ENCODE measurements at regions not wholly inside any gene's neighbourhood (a gene's known extent, or its start where the extent isn't known, plus 50 kb on each side); places are given as distances from the start of the nearest gene placed in this dataset.

DNA sequence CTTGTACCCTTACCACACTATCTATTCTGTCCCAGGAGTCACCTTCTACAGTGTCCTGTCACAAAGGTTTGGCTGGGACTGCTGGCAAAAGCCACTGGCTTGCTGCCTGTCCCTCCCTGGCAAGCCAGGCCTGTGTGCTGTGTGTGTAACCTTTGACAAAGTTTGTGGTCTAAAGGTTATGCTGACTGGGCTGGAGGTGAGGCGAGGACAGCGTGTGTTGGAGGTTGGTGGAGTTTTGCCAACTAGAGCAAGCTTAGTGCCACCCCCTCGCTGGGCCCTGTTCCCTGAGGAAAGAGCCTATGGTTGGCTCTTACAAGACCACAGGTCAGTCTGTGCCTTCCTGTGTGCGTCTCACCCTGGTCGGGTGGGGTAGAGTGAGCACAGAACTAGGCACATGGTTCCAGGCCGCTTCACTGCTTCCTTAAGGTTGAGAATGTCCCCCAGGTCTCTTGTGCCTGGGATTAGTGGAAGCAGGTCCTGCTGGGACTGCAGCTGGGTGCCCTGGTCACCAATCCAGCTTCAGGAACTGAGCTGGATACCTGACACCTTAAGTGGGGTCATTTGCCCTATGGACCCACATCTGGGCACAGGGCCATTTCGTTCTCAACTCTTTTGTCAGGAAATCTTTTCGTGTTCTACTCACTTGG, 152.2 kb downstream of the GADD45G start:
- H3K9me3 ChIP-seq (ENCODE audit: control insufficient read depth in 4 of 4, insufficient read depth in 3 of 4, low read length in 3 of 4), result no peaks in the 10 kb centered on the region
- H3K4me3 ChIP-seq, result no peak overlapping the region
- H3K4me1 ChIP-seq (ENCODE audit: control insufficient read depth in 5 of 5, insufficient read depth in 5 of 5, low read length in 5 of 5), result peaks cover 0 to 14% (median 2%) of the 10 kb centered on the region in 5 donors
- TF ChIP-seq, protein P1, sequence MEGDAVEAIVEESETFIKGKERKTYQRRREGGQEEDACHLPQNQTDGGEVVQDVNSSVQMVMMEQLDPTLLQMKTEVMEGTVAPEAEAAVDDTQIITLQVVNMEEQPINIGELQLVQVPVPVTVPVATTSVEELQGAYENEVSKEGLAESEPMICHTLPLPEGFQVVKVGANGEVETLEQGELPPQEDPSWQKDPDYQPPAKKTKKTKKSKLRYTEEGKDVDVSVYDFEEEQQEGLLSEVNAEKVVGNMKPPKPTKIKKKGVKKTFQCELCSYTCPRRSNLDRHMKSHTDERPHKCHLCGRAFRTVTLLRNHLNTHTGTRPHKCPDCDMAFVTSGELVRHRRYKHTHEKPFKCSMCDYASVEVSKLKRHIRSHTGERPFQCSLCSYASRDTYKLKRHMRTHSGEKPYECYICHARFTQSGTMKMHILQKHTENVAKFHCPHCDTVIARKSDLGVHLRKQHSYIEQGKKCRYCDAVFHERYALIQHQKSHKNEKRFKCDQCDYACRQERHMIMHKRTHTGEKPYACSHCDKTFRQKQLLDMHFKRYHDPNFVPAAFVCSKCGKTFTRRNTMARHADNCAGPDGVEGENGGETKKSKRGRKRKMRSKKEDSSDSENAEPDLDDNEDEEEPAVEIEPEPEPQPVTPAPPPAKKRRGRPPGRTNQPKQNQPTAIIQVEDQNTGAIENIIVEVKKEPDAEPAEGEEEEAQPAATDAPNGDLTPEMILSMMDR (IDR thresholded peaks at IDR 0.05; ENCODE audit: control extremely low read depth, extremely low read depth), result no peak
- DNase-seq, result no peak
- 81 to 83% methylated on average over 8 of the region's 8 CpGs for WGBS, 2 donors
- H3K36me3 ChIP-seq (ENCODE audit: control insufficient read depth in 4 of 4, insufficient read depth in 4 of 4, low read length in 4 of 4), result no peaks in the 10 kb centered on the region
- no peak for ATAC-seq (ENCODE audit: insufficient read depth, low FRiP score)
- peak overlapping the region in 1 of 2 donors; percentile 13 for H3K27ac ChIP-seq (ENCODE audit: low read depth in 1 of 2, low read length in 1 of 2)
- no peak overlapping the region for H3K9ac ChIP-seq (ENCODE audit: insufficient read depth in 1 of 2, low read length in 2 of 2)
- H3K27me3 ChIP-seq (ENCODE audit: control insufficient read depth in 3 of 3, insufficient read depth in 3 of 3, low read length in 2 of 3), result no peaks in the 10 kb centered on the region

DNA sequence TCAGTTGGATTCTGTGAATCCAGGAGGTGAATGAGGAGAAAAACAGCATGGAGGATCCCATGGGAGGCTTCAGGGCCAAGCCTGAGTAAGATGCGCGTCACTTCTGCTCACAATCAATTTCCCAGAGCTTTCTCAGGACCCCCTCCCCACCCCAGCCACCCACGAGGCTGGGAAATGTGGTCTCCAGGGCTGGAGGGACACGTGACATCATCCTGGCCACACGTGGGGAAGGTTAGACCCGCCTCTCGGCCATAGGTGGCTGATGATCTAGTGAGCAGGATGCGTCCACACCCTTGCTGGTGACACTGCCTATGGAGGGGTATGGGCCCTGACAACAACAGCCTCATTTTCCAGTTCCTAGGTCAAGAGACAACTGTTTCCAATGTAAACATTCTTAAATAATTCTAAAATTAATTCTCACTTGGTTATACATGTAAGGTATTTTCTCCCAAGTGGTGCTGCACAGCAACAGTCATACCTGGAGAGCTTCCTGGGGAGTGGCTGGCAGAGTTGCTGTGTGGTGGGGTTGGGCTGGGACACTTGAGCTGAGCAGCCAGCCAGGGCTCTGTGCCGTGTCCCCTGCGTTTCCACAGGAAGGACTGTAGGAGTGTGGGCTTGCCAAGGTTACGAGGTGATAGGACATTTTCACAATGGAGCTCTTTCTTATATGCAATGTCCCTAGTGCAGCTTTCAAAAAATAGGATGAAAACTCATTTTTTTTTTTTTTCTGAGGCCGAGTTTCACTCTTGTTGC, 153.1 kb downstream of the GADD45G start:
- DNase-seq, result no peak
- no peaks in the 10 kb centered on the region for H3K9me3 ChIP-seq (ENCODE audit: control insufficient read depth in 4 of 4, insufficient read depth in 3 of 4, low read length in 3 of 4)

GRCh38 chr9:89759572-89759971, 154.8 kb downstream of the GADD45G start:
- 66 to 81% methylated on average over 9 of the region's 9 CpGs for WGBS, 2 donors
- Histone ChIP-seq H3K4me1 (ENCODE audit: control insufficient read depth in 5 of 5, insufficient read depth in 5 of 5, low read length in 5 of 5) (peaks cover 0 to 13% (median 2%) of the 10 kb centered on the region in 5 donors), H3K27ac (ENCODE audit: low read depth in 1 of 2, low read length in 1 of 2) (no peak overlapping the region), H3K27me3 (ENCODE audit: control insufficient read depth in 3 of 3, insufficient read depth in 3 of 3, low read length in 2 of 3) (no peaks in the 10 kb centered on the region), H3K4me3 (no peak overlapping the region), H3K9ac (ENCODE audit: insufficient read depth in 1 of 2, low read length in 2 of 2) (no peak overlapping the region), H3K36me3 (ENCODE audit: control insufficient read depth in 4 of 4, insufficient read depth in 4 of 4, low read length in 4 of 4) (no peaks in the 10 kb centered on the region), H3K9me3 (ENCODE audit: control insufficient read depth in 4 of 4, insufficient read depth in 3 of 4, low read length in 3 of 4) (peaks cover 0 to 2% (median 0%) of the 10 kb centered on the region in 4 donors)
- TF ChIP-seq, protein P1 (IDR thresholded peaks at IDR 0.05; ENCODE audit: control extremely low read depth, extremely low read depth), result no peak
- ATAC-seq (ENCODE audit: insufficient read depth, low FRiP score) (no peak), DNase-seq (no peak)

More for the DNA sequence above, 153.1 kb downstream of the GADD45G start:
- Histone ChIP-seq H3K36me3 (ENCODE audit: control insufficient read depth in 4 of 4, insufficient read depth in 4 of 4, low read length in 4 of 4) (no peaks in the 10 kb centered on the region), H3K27ac (ENCODE audit: low read depth in 1 of 2, low read length in 1 of 2) (no peak overlapping the region), H3K4me3 (no peak overlapping the region), H3K27me3 (ENCODE audit: control insufficient read depth in 3 of 3, insufficient read depth in 3 of 3, low read length in 2 of 3) (no peaks in the 10 kb centered on the region), H3K9ac (ENCODE audit: insufficient read depth in 1 of 2, low read length in 2 of 2) (no peak overlapping the region), H3K4me1 (ENCODE audit: control insufficient read depth in 5 of 5, insufficient read depth in 5 of 5, low read length in 5 of 5) (peaks cover 0 to 13% (median 2%) of the 10 kb centered on the region in 5 donors)
- peak; percentile 31 for ATAC-seq (ENCODE audit: insufficient read depth, low FRiP score)
- WGBS, 2 donors, result 84 to 91% methylated on average over 12 of the region's 12 CpGs
- TF ChIP-seq, protein P1 (IDR thresholded peaks at IDR 0.05; ENCODE audit: control extremely low read depth, extremely low read depth), result no peak
